ENCODE measurements at regions not wholly inside any gene's neighbourhood (a gene's known extent, or its start where the extent isn't known, plus 50 kb on each side); places are given as distances from the start of the nearest gene placed in this dataset.

DNA sequence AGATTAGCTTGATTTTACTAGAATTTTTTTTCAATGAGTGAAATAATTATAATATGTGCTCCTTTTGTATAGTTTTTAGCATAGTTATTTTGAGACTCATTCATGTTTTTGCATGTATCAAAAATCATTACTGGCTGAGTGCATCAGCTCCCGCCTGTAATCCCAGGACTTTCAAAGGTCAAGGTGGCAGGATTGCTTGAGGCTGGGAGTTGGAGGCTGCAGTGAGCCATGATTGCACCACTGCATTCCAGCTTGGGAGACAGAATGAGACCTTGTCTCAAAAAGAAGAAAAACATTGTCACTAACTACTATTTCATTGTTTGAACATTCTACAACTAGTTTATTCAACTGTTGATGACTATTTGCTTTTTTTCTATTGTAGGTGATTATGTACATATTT is 802.7 kb downstream of the SLC16A7 start:
- 92 to 95% methylated on average over 1 of the region's 1 CpG for WGBS, 2 experiments
- Histone ChIP-seq H3K36me3 (ENCODE audit: control insufficient read depth, insufficient read depth, low read length) (no peaks in the 10 kb centered on the region), H3K4me1 (ENCODE audit: control insufficient read depth, insufficient read depth, low read length) (no peaks in the 10 kb centered on the region), H3K9me3 (ENCODE audit: control insufficient read depth, low read length) (no peaks in the 10 kb centered on the region), H3K27ac (ENCODE audit: insufficient read depth, low read depth, low read length, poor library complexity, severe bottlenecking) (no peak overlapping the region), H3K27me3 (ENCODE audit: control insufficient read depth, insufficient read depth, low read length, poor library complexity, severe bottlenecking) (no peaks in the 10 kb centered on the region), H3K4me3 (ENCODE audit: insufficient read depth, low read depth, low read length) (no peak overlapping the region)

DNA sequence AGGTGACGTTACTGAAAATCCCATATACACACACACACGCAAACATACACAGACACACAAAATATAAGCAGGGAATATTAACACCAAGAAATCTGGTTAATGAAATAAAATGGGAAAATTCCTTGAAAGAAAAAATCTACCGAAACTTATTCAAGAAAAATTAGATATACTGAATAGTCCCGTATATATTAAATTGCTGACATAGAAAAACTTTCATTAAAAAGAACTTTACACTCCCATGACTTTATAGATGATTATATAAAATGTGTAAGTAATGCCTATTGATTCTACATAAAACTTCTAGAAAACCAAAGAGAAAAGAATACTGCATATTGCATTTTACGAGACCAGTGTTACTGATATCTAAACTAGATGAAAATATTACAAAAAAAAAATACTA is 803.2 kb downstream of the SLC16A7 start:
- Histone ChIP-seq H3K36me3 (ENCODE audit: control insufficient read depth, insufficient read depth, low read length) (no peaks in the 10 kb centered on the region), H3K27ac (ENCODE audit: insufficient read depth, low read depth, low read length, poor library complexity, severe bottlenecking) (no peak overlapping the region)
- 78 to 96% methylated on average over 1 to 3 of the region's 5 CpGs for WGBS, 2 experiments

DNA sequence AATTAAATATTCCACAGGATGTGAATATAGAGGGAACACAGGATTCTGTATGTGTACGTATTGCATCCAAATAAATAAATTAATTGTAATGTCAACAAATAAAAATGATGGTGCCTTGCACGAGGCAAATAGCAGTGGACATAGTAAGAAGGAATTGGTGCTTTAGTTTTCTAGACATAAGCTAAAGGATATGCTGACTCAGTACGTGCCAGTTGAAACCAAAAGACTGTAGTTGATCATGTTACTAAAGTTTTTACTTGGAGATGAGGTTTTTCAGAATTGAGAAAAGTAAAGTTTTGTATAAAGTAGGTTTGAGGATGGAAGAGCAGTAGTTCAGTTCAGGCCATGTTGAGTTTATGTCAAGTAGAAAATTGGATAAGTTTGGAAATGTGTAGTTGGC is 807.2 kb downstream of the SLC16A7 start:
- H3K4me1 ChIP-seq (ENCODE audit: control insufficient read depth, insufficient read depth, low read length) = no peaks in the 10 kb centered on the region
- H3K27ac ChIP-seq (ENCODE audit: insufficient read depth, low read depth, low read length, poor library complexity, severe bottlenecking) = no peak overlapping the region
- H3K4me3 ChIP-seq (ENCODE audit: insufficient read depth, low read depth, low read length) = no peak overlapping the region
- WGBS, 2 experiments = 80 to 84% methylated on average over 2 of the region's 3 CpGs
- no peaks in the 10 kb centered on the region for H3K27me3 ChIP-seq (ENCODE audit: control insufficient read depth, insufficient read depth, low read length, poor library complexity, severe bottlenecking)
- no peaks in the 10 kb centered on the region for H3K9me3 ChIP-seq (ENCODE audit: control insufficient read depth, low read length)
- no peaks in the 10 kb centered on the region for H3K36me3 ChIP-seq (ENCODE audit: control insufficient read depth, insufficient read depth, low read length)

More for the DNA sequence above, 803.2 kb downstream of the SLC16A7 start:
- Histone ChIP-seq H3K9me3 (ENCODE audit: control insufficient read depth, low read length) (no peaks in the 10 kb centered on the region), H3K4me3 (ENCODE audit: insufficient read depth, low read depth, low read length) (no peak overlapping the region), H3K27me3 (ENCODE audit: control insufficient read depth, insufficient read depth, low read length, poor library complexity, severe bottlenecking) (no peaks in the 10 kb centered on the region), H3K4me1 (ENCODE audit: control insufficient read depth, insufficient read depth, low read length) (no peaks in the 10 kb centered on the region)

DNA sequence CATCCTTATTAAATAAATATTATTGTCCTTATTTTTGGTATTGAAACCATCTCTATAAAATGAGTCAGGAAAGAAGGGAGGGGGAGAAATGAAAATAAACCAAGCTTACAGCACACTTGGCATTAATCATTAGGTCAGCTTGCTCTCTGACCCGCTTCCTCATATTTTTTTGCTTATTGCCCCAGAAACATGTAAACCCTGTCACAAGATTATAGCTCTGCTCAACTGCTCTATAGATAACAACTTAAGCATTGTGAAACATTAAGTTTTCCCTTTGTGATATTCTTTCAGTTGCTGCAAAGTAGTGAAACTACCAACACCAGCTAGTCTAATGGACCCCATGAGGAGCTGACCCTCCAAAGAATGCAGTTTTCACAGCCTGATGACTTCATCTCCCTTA is 819.5 kb downstream of the SLC16A7 start:
- H3K9me3 ChIP-seq (ENCODE audit: control insufficient read depth, low read length) = peaks cover 2% of the 10 kb centered on the region
- H3K27ac ChIP-seq (ENCODE audit: insufficient read depth, low read depth, low read length, poor library complexity, severe bottlenecking) = no peak overlapping the region
- 75 to 92% methylated on average over 1 of the region's 1 CpG for WGBS, 2 experiments
- H3K4me3 ChIP-seq (ENCODE audit: insufficient read depth, low read depth, low read length) = no peak overlapping the region
- H3K27me3 ChIP-seq (ENCODE audit: control insufficient read depth, insufficient read depth, low read length, poor library complexity, severe bottlenecking) = no peaks in the 10 kb centered on the region
- H3K36me3 ChIP-seq (ENCODE audit: control insufficient read depth, insufficient read depth, low read length) = no peaks in the 10 kb centered on the region
- no peaks in the 10 kb centered on the region for H3K4me1 ChIP-seq (ENCODE audit: control insufficient read depth, insufficient read depth, low read length)

DNA sequence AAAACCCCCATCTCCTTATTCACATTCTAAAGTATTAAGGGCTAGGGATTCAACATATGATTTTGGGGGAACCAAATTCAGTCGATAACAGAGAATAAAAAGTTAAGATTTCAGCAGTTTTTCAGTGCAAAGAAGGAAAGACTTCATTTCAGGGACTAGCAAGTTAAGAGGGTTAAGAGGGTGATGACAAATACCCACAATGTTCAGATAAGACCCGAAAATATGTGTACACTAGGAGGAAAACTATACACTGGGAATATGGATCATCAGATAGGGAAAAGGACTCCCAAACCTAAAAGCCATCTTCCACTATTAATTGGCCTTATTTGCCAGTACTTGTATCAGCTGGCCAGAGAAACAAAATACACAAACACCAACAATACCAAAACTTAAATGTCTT is 824.2 kb downstream of the SLC16A7 start:
- Histone ChIP-seq H3K9me3 (ENCODE audit: control insufficient read depth, low read length) (peaks cover 2% of the 10 kb centered on the region), H3K27ac (ENCODE audit: insufficient read depth, low read depth, low read length, poor library complexity, severe bottlenecking) (no peak overlapping the region), H3K27me3 (ENCODE audit: control insufficient read depth, insufficient read depth, low read length, poor library complexity, severe bottlenecking) (no peaks in the 10 kb centered on the region), H3K4me1 (ENCODE audit: control insufficient read depth, insufficient read depth, low read length) (no peaks in the 10 kb centered on the region), H3K36me3 (ENCODE audit: control insufficient read depth, insufficient read depth, low read length) (no peaks in the 10 kb centered on the region), H3K4me3 (ENCODE audit: insufficient read depth, low read depth, low read length) (no peak overlapping the region)
- WGBS, 2 experiments = 88 to 94% methylated on average over 1 to 2 of the region's 2 CpGs

DNA sequence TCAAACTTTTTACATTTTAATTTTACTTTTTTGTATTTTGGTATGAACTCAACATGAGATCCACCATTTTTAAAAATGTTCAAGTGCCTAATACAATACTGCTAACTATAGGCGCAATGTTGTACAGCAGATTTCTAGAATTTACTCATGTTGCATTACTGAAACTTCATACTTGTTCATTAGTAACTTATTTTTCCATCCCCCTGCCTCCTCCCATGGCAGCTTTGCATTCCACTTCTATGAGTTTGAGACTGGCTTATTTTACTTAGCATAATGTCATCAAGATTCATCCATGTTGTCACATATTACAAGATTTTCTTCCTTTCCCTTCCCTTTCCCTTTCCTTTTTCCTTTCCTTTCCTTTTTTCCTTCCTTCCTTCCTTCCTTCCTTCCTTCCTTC is 825.9 kb downstream of the SLC16A7 start:
- Histone ChIP-seq H3K27ac (ENCODE audit: insufficient read depth, low read depth, low read length, poor library complexity, severe bottlenecking) (no peak overlapping the region), H3K4me1 (ENCODE audit: control insufficient read depth, insufficient read depth, low read length) (no peaks in the 10 kb centered on the region), H3K4me3 (ENCODE audit: insufficient read depth, low read depth, low read length) (no peak overlapping the region), H3K27me3 (ENCODE audit: control insufficient read depth, insufficient read depth, low read length, poor library complexity, severe bottlenecking) (no peaks in the 10 kb centered on the region), H3K9me3 (ENCODE audit: control insufficient read depth, low read length) (no peaks in the 10 kb centered on the region), H3K36me3 (ENCODE audit: control insufficient read depth, insufficient read depth, low read length) (no peaks in the 10 kb centered on the region)
- WGBS, 2 experiments = 81 to 89% methylated on average over 1 of the region's 1 CpG

DNA sequence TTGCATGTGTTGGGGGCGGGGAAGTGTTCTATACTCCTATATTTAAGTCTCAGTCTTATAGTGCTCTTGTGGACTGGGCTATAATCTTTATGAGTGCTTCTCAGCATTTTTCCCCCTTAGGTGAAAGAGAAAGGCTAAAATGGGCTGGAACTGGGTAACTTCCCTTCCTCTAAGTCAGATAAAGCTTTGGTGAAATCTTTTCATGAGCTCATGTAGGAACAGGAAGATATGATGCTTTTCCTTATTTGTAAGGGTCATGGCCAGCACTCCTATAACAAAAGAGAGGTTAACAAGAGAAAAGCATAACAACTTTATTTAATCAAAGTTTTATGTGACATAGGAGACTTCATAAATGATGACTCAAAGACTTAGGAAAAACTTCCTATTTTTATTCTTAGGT is 841.5 kb downstream of the SLC16A7 start:
- no peak overlapping the region for H3K27ac ChIP-seq (ENCODE audit: insufficient read depth, low read depth, low read length, poor library complexity, severe bottlenecking)
- no peaks in the 10 kb centered on the region for H3K4me1 ChIP-seq (ENCODE audit: control insufficient read depth, insufficient read depth, low read length)
- no peak overlapping the region for H3K4me3 ChIP-seq (ENCODE audit: insufficient read depth, low read depth, low read length)
- no peaks in the 10 kb centered on the region for H3K27me3 ChIP-seq (ENCODE audit: control insufficient read depth, insufficient read depth, low read length, poor library complexity, severe bottlenecking)
- H3K36me3 ChIP-seq (ENCODE audit: control insufficient read depth, insufficient read depth, low read length) = no peaks in the 10 kb centered on the region
- H3K9me3 ChIP-seq (ENCODE audit: control insufficient read depth, low read length) = no peaks in the 10 kb centered on the region
- WGBS, 2 experiments = 100% methylated on average over 1 of the region's 1 CpG; no CpG with 5 or more reads in 1 of the 2 experiments

DNA sequence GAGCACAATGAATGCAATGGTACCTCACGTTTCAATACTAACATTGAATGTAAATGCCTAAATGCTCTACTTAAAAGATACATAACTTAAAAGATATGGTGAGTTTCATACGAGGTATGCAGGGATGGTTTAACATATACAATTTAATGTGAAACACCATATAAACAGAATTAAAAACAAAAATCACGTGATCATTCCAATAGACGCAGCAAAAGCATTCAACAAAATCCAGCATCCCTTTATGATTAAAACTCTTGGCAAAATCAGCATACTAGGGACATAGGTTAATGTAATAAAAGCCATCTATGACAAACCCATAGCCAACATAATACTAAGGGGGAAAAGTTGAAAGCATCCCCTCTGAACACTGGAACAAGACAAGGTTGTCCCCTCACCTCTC is 845.7 kb downstream of the SLC16A7 start:
- H3K4me1 ChIP-seq (ENCODE audit: control insufficient read depth, insufficient read depth, low read length) = no peaks in the 10 kb centered on the region
- no peaks in the 10 kb centered on the region for H3K27me3 ChIP-seq (ENCODE audit: control insufficient read depth, insufficient read depth, low read length, poor library complexity, severe bottlenecking)
- H3K4me3 ChIP-seq (ENCODE audit: insufficient read depth, low read depth, low read length) = no peak overlapping the region
- H3K27ac ChIP-seq (ENCODE audit: insufficient read depth, low read depth, low read length, poor library complexity, severe bottlenecking) = no peak overlapping the region
- WGBS, 2 experiments = 84% methylated on average over 3 of the region's 4 CpGs; no CpG with 5 or more reads in 1 of the 2 experiments
- H3K9me3 ChIP-seq (ENCODE audit: control insufficient read depth, low read length) = no peaks in the 10 kb centered on the region
- no peaks in the 10 kb centered on the region for H3K36me3 ChIP-seq (ENCODE audit: control insufficient read depth, insufficient read depth, low read length)

DNA sequence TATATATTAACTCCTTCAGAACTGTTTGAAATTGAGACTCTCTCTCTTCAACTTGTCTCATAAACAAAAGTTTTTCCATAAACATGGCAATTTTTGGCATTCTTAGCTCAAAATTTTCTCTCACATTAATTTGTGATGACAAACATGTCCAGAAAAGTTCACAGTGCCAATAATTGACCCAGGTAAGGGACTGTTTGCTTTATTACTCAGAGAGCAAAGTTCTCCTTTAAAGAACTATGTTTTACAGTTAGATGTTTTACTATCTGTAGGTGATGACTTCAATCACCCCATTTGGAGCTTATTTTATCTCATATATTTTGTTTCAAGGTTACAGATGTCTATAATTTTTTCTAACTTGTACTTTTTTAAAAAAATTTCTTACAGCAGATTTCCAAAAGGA is 855.6 kb downstream of the SLC16A7 start:
- Histone ChIP-seq H3K4me1 (ENCODE audit: control insufficient read depth, insufficient read depth, low read length) (no peaks in the 10 kb centered on the region), H3K9me3 (ENCODE audit: control insufficient read depth, low read length) (no peaks in the 10 kb centered on the region), H3K27ac (ENCODE audit: insufficient read depth, low read depth, low read length, poor library complexity, severe bottlenecking) (no peak overlapping the region), H3K27me3 (ENCODE audit: control insufficient read depth, insufficient read depth, low read length, poor library complexity, severe bottlenecking) (no peaks in the 10 kb centered on the region), H3K4me3 (ENCODE audit: insufficient read depth, low read depth, low read length) (no peak overlapping the region), H3K36me3 (ENCODE audit: control insufficient read depth, insufficient read depth, low read length) (no peaks in the 10 kb centered on the region)

DNA sequence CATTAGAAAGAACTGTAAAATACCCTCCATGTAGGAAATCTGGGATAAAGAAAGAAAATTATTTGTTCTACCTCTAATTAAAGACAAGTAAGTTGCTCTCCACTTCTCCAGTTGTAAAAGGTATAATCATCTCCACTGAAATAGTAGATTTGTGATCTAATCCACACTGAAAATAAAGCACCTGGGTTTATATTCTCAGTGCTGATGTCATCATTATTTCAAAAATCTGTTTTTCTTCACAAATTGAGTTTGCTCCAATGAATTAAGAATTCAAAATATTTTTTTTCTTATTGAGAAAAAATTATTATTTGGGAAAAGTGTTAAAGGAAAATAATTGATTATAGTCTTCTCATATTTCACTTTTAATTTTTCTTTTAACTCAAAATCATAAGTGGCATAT is 869.2 kb downstream of the SLC16A7 start:
- no peak overlapping the region for H3K27ac ChIP-seq (ENCODE audit: insufficient read depth, low read depth, low read length, poor library complexity, severe bottlenecking)
- no peaks in the 10 kb centered on the region for H3K4me1 ChIP-seq (ENCODE audit: control insufficient read depth, insufficient read depth, low read length)
- H3K9me3 ChIP-seq (ENCODE audit: control insufficient read depth, low read length) = no peaks in the 10 kb centered on the region
- no peak overlapping the region for H3K4me3 ChIP-seq (ENCODE audit: insufficient read depth, low read depth, low read length)
- no peaks in the 10 kb centered on the region for H3K36me3 ChIP-seq (ENCODE audit: control insufficient read depth, insufficient read depth, low read length)
- no peaks in the 10 kb centered on the region for H3K27me3 ChIP-seq (ENCODE audit: control insufficient read depth, insufficient read depth, low read length, poor library complexity, severe bottlenecking)

DNA sequence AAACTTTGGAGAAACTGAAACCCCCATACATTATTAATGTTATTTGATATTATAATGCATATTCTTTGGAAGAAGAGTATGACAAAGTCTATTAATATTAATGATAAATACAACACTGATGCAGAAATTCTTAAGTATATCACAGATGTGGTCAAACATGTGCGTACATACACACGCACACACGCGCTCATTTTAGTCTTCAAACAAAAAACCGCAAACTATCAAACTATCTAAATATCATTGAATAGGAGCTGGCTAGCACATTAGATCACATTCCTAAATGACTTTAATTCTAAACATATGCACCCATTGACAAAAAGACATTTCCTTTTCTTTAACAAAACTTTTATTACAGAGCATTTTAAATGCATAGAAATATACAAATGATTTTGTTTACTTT is 872.7 kb downstream of the SLC16A7 start:
- Histone ChIP-seq H3K9me3 (ENCODE audit: control insufficient read depth, low read length) (no peaks in the 10 kb centered on the region), H3K4me3 (ENCODE audit: insufficient read depth, low read depth, low read length) (no peak overlapping the region), H3K27ac (ENCODE audit: insufficient read depth, low read depth, low read length, poor library complexity, severe bottlenecking) (no peak overlapping the region), H3K4me1 (ENCODE audit: control insufficient read depth, insufficient read depth, low read length) (no peaks in the 10 kb centered on the region), H3K36me3 (ENCODE audit: control insufficient read depth, insufficient read depth, low read length) (no peaks in the 10 kb centered on the region), H3K27me3 (ENCODE audit: control insufficient read depth, insufficient read depth, low read length, poor library complexity, severe bottlenecking) (no peaks in the 10 kb centered on the region)
- WGBS, 2 experiments = 95 to 96% methylated on average over 5 of the region's 5 CpGs

Measured in ectodermal cell (in vitro differentiated cells).